ENCODE measurements at regions not wholly inside any gene's neighbourhood (a gene's known extent, or its start where the extent isn't known, plus 50 kb on each side); places are given as distances from the start of the nearest gene placed in this dataset.

GRCh38 chr10:33893506-33893905, 559.0 kb upstream of the NRP1 start:
- no peak for DNase-seq (ENCODE audit: low read depth)
- TF ChIP-seq CTCF (IDR thresholded peaks at IDR 0.05; ENCODE audit: low read depth, low read length, missing control alignments): no peak
- H3K4me3 ChIP-seq (ENCODE audit: low read depth, low read length): no peak overlapping the region

GRCh38 chr10:33889371-33889770, 554.9 kb upstream of the NRP1 start:
- H3K4me3 ChIP-seq (ENCODE audit: low read depth, low read length): no peak overlapping the region
- no peak for DNase-seq (ENCODE audit: low read depth)
- no peak for TF ChIP-seq CTCF (IDR thresholded peaks at IDR 0.05; ENCODE audit: low read depth, low read length, missing control alignments)

GRCh38 chr10:33887188-33887587, 552.7 kb upstream of the NRP1 start:
- no peak for TF ChIP-seq CTCF (IDR thresholded peaks at IDR 0.05; ENCODE audit: low read depth, low read length, missing control alignments)

GRCh38 chr10:33886299-33886698, 551.8 kb upstream of the NRP1 start:
- no peak overlapping the region for H3K4me3 ChIP-seq (ENCODE audit: low read depth, low read length)
- DNase-seq (ENCODE audit: low read depth): no peak
- TF ChIP-seq CTCF (IDR thresholded peaks at IDR 0.05; ENCODE audit: low read depth, low read length, missing control alignments): no peak

More at GRCh38 chr10:33887188-33887587, 552.7 kb upstream of the NRP1 start:
- no peak for DNase-seq (ENCODE audit: low read depth)
- no peak overlapping the region for H3K4me3 ChIP-seq (ENCODE audit: low read depth, low read length)

- DNase-seq (ENCODE audit: low read depth): no peak
- TF ChIP-seq CTCF (IDR thresholded peaks at IDR 0.05; ENCODE audit: low read depth, low read length, missing control alignments): no peak
- H3K4me3 ChIP-seq (ENCODE audit: low read depth, low read length): no peak overlapping the region
Measured at GRCh38 chr10:33884604-33885003, 550.1 kb upstream of the NRP1 start.

GRCh38 chr10:33883881-33884280, 549.4 kb upstream of the NRP1 start:
- no peak for DNase-seq (ENCODE audit: low read depth)
- no peak for TF ChIP-seq CTCF (IDR thresholded peaks at IDR 0.05; ENCODE audit: low read depth, low read length, missing control alignments)
- H3K4me3 ChIP-seq (ENCODE audit: low read depth, low read length): no peak overlapping the region

- no peak for DNase-seq (ENCODE audit: low read depth)
- TF ChIP-seq CTCF (IDR thresholded peaks at IDR 0.05; ENCODE audit: low read depth, low read length, missing control alignments): no peak
- H3K4me3 ChIP-seq (ENCODE audit: low read depth, low read length): no peak overlapping the region
Measured at GRCh38 chr10:33882996-33883395, 548.5 kb upstream of the NRP1 start.
